IPS DF 6.9 (cell line): ENCODE measurements at regions not wholly inside any gene's neighbourhood (a gene's known extent, or its start where the extent isn't known, plus 50 kb on each side); places are given as distances from the start of the nearest gene placed in this dataset.

Source experiments
- DNase-seq: peaks from one replicate; pipeline ENCODE4 v3.0.0-alpha.2; 2013; ENCODE audit warnings: low read depth, low spot score
- H3K27ac ChIP-seq: one replicate; pipeline ENCODE4 v1.5.1; 2013; ENCODE audit warnings: low read length, control low read depth
- H3K27me3 ChIP-seq: 2 replicates; pipeline ENCODE4 v1.6.1; 2013; ENCODE audit warnings: mild to moderate bottlenecking, low read length; ENCODE audit not compliant: control insufficient read depth, insufficient read depth
- H3K36me3 ChIP-seq: 2 replicates; pipeline ENCODE4 v1.6.1; 2013; ENCODE audit warnings: low read length; ENCODE audit not compliant: control insufficient read depth, insufficient read depth
- H3K4me1 ChIP-seq: 2 replicates; pipeline ENCODE4 v1.6.1; 2013; ENCODE audit warnings: low read length; ENCODE audit not compliant: control insufficient read depth, insufficient read depth
- H3K4me3 ChIP-seq: 2 replicates; pipeline ENCODE4 v1.5.1; 2013; ENCODE audit warnings: mild to moderate bottlenecking, low read length
- H3K9me3 ChIP-seq: 2 replicates; pipeline ENCODE4 v1.6.1; 2013; ENCODE audit warnings: low read length, inconsistent platforms; ENCODE audit not compliant: control insufficient read depth, insufficient read depth
- WGBS: extraction: QIAGEN DNeasy Blood & Tissue Kit; methylation state at CpG from one replicate; pipeline ENCODE4 v1.1.7; 2013; ENCODE audit warnings: mixed read lengths, missing lambda C conversion rate; ENCODE audit not compliant: insufficient read length, insufficient coverage; 5-methylcytosine and 5-hydroxymethylcytosine counted together

DNA sequence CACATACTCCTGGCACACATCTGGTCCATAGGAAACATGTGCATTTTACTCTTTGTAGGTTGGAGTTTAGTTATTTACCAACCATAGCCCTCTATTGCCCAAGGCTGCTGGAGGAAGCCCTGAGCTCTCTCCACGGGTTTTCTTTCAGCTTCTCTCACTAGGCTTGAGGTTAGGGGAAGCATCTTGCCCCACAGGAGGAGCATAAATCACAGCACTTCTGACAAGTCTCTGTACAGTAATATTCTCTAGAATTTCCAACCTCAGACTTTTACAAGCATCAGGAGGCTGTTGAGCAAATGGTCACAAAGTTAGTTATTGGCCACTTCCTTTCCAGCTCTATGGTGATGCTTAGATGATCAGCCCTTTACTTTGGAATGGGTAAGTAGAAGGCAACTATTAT, 122.9 kb upstream of the GLI3 start:
- DNase-seq, result no peak
- Histone ChIP-seq H3K9me3 (no peaks in the 10 kb centered on the region), H3K4me3 (no peak overlapping the region), H3K36me3 (no peaks in the 10 kb centered on the region), H3K27me3 (no peaks in the 10 kb centered on the region), H3K27ac (no peak overlapping the region), H3K4me1 (no peaks in the 10 kb centered on the region)
- no CpG with 5 or more reads among the region's 1 CpG for WGBS

GRCh38 chr7:42351316-42351935, 114.4 kb upstream of the GLI3 start:
- Histone ChIP-seq H3K9me3 (peaks cover 2% of the 10 kb centered on the region; the same call in 1 of the 2 replicates), H3K4me1 (peaks cover 3% of the 10 kb centered on the region), H3K36me3 (no peaks in the 10 kb centered on the region), H3K27ac (no peak overlapping the region), H3K27me3 (no peaks in the 10 kb centered on the region), H3K4me3 (no peak overlapping the region)
- no CpG with 5 or more reads among the region's 5 CpGs for WGBS
- DNase-seq, result no peak

DNA sequence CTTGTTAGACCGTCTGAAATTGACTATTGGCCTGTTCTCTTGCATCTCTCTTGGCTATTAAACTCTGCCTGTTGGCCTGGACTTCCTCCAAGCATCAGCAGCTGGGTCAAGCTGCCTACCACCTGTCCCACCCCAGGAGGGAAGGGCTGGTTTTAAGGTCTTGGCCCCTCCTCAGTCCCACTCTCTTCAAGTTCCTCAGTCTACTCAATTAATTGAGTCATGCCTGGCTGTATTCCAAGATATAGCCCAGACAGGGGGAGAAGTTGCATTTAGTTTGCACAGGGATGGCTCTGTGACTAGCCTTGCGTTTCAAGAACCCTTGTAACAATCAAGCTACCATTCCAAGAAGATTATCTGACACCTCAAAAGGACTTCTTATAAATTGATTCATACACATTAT, 113.8 kb upstream of the GLI3 start:
- peaks cover 2% of the 10 kb centered on the region; the same call in 1 of the 2 replicates for H3K9me3 ChIP-seq
- no peaks in the 10 kb centered on the region for H3K27me3 ChIP-seq
- no CpG with 5 or more reads among the region's 2 CpGs for WGBS
- peaks cover 3% of the 10 kb centered on the region for H3K4me1 ChIP-seq
- H3K36me3 ChIP-seq, result no peaks in the 10 kb centered on the region
- H3K4me3 ChIP-seq, result no peak overlapping the region
- DNase-seq, result no peak
- H3K27ac ChIP-seq, result no peak overlapping the region

GRCh38 chr7:42348631-42349030, 111.6 kb upstream of the GLI3 start:
- Histone ChIP-seq H3K36me3 (no peaks in the 10 kb centered on the region), H3K4me1 (peaks cover 8% of the 10 kb centered on the region), H3K27ac (no peak overlapping the region), H3K9me3 (peaks cover 2% of the 10 kb centered on the region; the same call in 1 of the 2 replicates), H3K4me3 (no peak overlapping the region), H3K27me3 (no peaks in the 10 kb centered on the region)
- no peak for DNase-seq
- no CpG with 5 or more reads among the region's 3 CpGs for WGBS

DNA sequence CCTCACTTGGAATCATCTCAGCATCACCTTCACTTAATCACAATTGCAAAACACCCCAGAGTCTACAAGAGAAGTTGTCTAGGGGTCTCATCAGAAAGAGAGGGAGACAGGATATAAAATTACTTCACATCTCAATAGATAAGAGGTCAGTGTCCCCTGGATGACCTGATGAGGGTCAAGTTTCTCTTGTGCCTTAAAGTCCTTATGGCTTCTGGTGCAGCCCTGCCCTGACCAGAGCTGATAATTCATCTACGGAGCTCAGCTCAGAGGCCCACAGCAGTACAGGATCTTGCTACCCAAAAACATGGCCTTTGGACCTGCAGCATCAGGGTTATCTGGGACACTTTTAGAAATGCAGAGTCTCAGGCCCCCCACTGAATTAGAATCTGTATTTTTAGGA, 111.1 kb upstream of the GLI3 start:
- no CpG with 5 or more reads among the region's 1 CpG for WGBS
- DNase-seq, result no peak
- no peaks in the 10 kb centered on the region for H3K36me3 ChIP-seq
- no peak overlapping the region for H3K4me3 ChIP-seq
- peaks cover 8% of the 10 kb centered on the region for H3K4me1 ChIP-seq
- no peak overlapping the region for H3K27ac ChIP-seq
- peaks cover 2% of the 10 kb centered on the region; the same call in 1 of the 2 replicates for H3K9me3 ChIP-seq
- H3K27me3 ChIP-seq, result no peaks in the 10 kb centered on the region

GRCh38 chr7:42347616-42348015, 110.6 kb upstream of the GLI3 start:
- Histone ChIP-seq H3K4me1 (peaks cover 8% of the 10 kb centered on the region), H3K4me3 (no peak overlapping the region), H3K27me3 (no peaks in the 10 kb centered on the region), H3K9me3 (peaks cover 2% of the 10 kb centered on the region; the same call in 1 of the 2 replicates), H3K36me3 (no peaks in the 10 kb centered on the region), H3K27ac (no peak overlapping the region)
- WGBS, result no CpG with 5 or more reads among the region's 4 CpGs
- DNase-seq, result no peak

- Histone ChIP-seq H3K27ac (no peak overlapping the region), H3K4me3 (no peak overlapping the region)
- no peak for DNase-seq
Observed at GRCh38 chr7:42345478-42346299, 108.7 kb upstream of the GLI3 start.

DNA sequence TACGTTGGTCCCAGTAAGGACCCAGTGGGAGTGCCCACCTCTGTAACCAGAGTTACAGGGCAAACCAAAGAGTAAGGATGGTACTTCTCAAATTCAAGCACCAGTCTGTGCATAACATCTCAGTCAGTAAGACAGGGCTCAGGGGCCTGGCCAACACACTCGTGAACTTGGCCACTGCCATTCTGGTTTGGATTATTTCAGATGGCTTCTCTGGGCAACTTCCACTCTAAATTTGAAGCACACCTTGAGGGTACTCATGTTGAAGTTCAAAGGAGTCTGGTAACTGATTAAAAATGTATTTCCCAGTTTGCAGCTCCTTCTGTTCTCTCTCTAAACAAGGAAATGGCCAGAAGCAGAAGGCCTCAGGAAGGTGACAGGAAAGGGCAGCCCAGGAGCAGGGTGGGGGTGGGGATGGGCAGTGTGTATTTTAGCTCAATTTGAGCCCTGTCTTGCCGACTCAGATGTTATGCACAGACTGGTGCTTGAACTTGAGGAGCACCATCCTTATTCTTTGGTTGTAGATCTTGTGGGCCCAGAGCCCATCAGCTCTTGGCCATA, 107.3 kb upstream of the GLI3 start:
- Histone ChIP-seq H3K27me3 (no peaks in the 10 kb centered on the region), H3K4me1 (peaks cover 8% of the 10 kb centered on the region), H3K36me3 (no peaks in the 10 kb centered on the region), H3K9me3 (no peaks in the 10 kb centered on the region), H3K4me3 (no peak overlapping the region), H3K27ac (no peak overlapping the region)
- no peak for DNase-seq
- no CpG with 5 or more reads among the region's 3 CpGs for WGBS

More at GRCh38 chr7:42345478-42346299, 108.7 kb upstream of the GLI3 start:
- Histone ChIP-seq H3K27me3 (no peaks in the 10 kb centered on the region), H3K4me1 (peaks cover 8% of the 10 kb centered on the region), H3K36me3 (no peaks in the 10 kb centered on the region), H3K9me3 (no peaks in the 10 kb centered on the region)
- WGBS, result no CpG with 5 or more reads among the region's 1 CpG

DNA sequence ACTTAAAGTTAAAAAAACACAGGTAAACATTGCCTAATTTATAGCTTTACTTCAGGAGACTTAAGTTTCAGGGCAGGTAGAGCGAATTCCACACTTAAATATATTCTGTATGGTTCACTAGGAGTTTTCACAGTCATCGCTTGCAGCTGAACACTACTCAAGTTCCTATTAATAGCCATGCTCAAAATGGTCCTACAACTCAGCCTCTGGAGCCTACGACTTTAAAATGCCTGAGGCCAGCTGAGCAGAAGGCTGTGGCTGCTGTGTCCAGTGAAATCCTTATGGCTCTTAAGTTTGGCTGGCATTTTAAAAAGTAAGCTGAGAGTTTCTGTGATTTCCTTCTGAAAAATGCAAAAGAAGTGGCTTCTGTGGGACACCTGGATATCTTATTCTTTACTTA, 105.4 kb upstream of the GLI3 start:
- no CpG with 5 or more reads among the region's 3 CpGs for WGBS
- Histone ChIP-seq H3K4me1 (peaks cover 6% of the 10 kb centered on the region), H3K36me3 (no peaks in the 10 kb centered on the region), H3K4me3 (no peak overlapping the region), H3K27me3 (no peaks in the 10 kb centered on the region), H3K9me3 (no peaks in the 10 kb centered on the region), H3K27ac (no peak overlapping the region)
- no peak for DNase-seq

DNA sequence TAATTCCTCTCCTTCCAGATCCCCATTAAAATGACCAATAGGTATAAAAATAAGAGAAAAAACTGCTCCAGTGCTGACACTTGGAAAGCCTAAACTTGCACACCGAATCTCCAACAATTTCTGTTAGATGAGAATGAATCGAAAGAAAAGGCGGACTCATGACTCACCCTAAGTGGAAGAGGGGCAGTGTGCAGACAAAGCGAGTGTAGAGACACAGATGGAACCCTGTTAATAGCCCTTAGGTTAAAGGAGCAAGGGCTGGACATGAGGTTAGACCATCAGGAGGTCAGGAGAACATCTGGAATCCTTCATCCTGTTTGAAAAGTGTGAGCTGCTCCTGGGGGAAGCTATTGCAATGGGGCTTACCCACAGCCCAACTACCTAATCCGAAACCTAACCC, 103.4 kb upstream of the GLI3 start:
- no peak overlapping the region for H3K27ac ChIP-seq
- H3K4me3 ChIP-seq, result no peak overlapping the region
- H3K9me3 ChIP-seq, result no peaks in the 10 kb centered on the region
- no peaks in the 10 kb centered on the region for H3K36me3 ChIP-seq
- WGBS, result no CpG with 5 or more reads among the region's 5 CpGs
- H3K4me1 ChIP-seq, result peaks cover 3% of the 10 kb centered on the region; the same call in 1 of the 2 replicates
- no peaks in the 10 kb centered on the region for H3K27me3 ChIP-seq
- DNase-seq, result no peak
